ENCODE measurements at regions not wholly inside any gene's neighbourhood (a gene's known extent, or its start where the extent isn't known, plus 50 kb on each side); places are given as distances from the start of the nearest gene placed in this dataset.
"Not testable (repeated sequence)": the region's sequence is repeated elsewhere in the genome, so short reads cannot be mapped to it uniquely, and the experiment has no call there.

DNA sequence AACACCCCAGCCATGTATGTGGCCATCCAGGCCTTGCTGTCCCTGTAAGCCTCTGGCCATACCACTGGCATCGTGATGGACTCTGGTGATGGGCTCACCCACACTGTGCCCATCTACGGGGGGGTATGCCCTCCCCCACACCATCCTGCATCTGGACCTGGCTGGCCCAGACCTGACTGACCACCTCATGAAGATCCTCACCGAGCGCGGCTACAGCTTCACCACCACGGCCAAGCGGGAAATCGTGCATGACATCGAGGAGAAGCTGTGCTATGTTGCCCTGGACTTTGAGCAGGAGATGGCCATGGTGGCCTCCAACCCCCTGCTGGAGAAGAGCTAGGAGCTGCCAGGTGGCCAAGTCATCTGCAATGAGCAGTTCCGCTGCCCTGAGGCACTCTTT, 80.4 kb upstream of the ZCCHC2 start:
- DNase-seq, result no peak

DNA sequence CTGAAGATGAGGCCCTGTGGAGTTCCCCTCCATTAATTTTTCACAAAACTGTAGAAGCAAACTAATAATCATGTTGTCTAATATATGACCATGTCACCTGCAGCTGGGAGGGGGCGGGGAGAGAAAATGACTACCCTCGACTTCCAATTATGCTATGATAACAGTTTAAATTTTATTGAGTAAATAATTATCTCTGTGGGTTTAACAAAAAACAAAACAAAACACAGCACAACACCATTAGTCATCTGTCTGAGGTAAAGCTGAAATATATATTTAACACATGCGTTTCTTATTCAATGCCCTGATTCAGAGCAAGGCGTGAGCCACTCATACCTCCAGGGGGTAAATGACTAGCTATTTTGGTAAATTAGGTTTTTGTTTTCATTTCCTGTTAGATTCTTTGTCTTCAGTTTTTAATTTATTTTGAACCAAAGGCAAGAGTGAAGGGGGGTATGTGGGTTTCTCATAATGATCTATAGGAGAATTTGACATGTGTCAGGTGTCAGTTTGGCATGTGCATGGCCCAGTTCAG, 77.4 kb upstream of the ZCCHC2 start:
- no peak for DNase-seq

DNA sequence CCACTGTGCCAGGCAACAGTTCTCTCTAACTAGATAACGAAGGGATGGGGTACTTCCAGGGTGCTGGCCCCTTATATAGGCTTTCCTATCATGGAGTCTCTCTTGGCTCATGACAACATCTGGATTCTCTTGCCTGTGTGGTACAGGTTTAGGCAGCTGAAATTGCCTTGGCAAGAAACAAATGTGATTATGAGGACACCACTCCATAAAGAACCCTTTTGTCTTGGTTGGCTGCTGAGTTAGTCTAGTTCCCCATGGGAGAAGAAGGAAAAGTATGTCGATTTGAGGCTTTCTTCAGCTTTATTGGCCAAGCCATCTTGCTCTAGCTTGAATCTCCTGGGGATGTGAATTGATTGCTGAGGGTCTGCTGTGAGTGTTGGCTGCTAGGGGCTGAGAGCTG, 76.3 kb upstream of the ZCCHC2 start:
- DNase-seq, result no peak

DNA sequence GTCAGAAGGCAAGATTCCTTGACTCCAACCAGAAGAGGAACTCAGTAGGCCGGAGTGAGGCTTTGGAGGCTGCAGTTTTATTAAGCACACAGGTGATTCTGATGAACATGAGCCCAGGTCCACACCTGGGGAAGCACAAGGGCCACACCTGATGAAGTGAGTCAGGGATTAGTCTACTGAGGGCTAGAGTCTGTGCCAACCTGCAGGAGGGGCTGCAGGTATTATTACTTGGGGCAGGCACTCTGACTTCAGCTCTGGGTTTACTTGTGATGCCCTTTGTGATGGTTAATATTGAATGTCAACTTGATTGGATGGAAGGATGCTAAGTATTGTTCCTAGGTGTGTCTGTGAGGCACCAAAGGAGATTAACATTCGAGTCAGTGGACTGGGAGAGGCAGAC, 75.2 kb upstream of the ZCCHC2 start:
- no peak for DNase-seq

DNA sequence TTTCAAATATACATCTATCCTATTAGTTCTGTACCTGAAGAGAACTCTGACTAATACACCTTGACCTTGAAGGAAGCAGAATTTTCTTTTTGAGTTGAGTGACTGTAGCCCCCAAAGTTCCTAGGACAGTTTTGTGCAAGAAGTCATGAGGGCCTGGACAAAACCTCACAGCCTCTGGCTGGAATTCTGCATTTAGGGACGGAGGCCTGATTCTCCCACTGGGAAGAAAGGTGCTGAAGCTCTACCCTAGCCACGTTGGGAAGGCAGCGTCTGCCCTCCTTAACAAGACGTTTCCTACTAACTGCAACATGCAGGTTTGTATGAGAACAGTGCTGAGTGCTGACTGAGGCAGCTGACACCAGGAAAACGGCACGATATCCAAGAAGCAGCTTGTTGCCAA, 74.4 kb upstream of the ZCCHC2 start:
- no peak for DNase-seq

DNA sequence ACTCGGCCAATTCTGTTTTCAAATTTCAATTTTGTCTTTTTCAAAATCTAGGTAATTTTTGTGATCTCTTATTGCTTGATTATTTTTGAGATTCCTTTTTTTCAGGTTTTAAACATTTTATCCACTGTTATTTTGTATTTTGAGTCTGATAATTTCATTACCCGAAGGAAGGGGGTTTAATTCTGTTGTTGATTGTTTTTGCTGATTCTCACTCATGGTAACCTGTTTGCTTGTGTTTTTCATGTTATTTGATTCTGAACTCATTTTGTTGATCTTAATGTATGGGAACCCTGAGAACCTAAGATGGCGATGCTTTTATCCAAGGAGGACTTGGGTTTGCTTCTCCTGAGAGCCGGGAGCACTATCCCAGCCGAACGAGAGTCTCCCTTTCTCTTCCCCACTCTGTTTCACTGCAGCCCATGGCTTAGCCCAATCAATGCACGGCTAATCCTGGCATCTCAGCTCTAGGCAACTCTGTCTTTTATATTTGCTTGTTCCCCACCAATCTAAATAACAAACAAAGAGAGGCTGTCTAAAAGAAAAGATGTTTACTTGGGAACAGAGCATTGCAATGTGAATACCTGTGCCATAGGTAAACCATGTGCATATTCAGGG, 73.2 kb upstream of the ZCCHC2 start:
- no peak for DNase-seq

DNA sequence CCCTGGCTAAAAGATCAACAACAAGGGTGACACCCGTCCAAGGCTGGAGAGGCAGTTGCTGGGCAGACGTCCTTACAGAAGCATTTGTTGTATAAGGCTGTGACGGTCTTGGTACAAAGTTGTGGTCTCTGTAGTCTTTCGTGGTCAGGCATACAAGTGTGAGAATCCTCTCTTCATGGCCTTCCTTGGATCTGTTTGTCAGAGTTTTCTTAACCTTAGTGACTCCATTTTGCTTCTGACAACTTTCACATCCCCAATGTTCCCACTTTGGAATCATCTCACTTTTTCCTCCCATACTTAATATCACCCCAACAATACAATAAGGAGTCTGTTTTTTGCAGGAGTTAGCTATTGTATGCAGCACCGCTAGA, 72.7 kb upstream of the ZCCHC2 start:
- no peak for DNase-seq

DNA sequence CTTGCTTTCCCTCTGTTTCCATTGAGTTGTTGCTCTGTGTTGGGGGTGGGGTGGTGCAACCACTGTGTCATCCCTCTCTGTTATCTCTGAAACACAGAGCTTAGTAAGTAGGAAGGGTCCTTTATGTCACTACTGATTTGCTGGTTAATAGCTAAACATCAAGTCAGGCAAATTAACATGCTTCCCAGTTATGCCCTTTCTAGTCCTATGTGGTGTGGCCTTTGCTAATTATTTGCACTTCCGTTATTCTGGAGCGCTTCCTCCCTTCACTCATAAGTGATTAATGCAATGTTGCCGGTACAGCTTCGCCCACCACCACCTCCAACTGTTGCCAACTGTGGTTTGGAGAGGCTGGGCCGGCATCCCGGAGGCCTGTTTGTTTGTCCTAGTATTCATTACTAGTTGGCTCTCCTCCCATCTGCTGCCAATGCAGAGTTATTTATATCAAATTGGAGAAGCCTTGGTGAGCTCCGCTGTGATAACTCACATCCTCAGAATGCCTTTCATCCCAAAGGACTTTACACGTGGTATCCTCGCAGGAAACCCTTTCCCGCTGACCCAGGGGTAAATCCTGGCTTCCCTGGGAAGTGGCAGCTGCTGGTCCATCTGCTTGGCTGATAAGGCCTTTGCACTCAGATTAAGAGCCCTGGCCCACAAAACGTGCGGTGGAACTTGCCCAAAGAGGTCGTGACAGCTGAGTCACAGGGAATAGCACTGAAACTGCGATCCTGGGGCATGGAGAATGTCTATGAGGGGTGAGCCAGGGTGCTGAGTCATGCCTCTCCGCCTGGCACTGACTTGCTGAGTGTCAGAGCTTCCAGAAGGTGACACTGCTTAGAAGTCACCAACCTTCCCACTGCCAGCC, 72.0 kb upstream of the ZCCHC2 start:
- peak; percentile 56 for DNase-seq

DNA sequence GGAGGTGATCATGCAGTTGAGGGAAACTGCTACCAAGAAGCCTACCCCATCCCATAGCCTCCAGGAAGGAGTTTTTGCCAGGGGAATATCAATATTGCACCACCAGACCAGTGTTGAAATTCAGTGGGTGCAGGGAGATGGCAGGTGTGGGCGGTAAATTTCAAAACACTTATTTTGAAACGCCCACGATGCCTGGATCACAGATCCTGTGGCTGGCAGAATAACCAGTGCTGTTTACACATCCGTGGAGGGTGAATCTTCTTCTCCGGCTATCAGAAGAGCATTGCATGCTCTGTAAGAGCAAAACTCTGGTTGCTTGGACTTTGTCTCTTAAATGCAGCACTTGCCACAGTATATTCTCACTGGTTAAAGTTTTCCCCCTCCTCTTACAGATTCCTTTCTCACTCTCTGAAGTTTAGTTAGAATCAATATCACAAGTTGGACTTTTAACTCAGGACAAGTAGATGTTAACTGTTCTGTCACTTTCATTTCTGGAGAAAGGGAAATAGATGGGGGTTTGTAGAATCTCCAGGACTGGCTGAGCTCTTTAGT, 70.5 kb upstream of the ZCCHC2 start:
- DNase-seq, result no peak

DNA sequence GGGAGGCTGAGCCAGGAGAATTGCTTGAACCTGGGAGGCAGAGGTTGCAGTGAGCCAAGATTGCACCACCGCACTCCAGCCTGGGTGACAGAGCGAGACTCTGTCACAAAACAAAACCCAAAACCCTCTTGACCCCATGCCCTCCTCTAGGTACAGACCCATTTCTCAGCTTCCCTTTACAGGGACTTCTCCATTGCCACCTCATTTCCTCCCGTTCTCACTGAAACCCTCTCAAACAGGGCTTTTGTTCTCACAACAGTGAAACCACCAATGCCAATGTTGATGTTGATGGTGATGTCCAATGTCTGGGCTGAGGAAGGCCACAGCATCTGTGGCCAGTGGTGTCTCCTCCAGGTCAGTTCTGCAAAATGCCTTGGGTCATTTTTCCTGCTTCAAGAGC, 69.0 kb upstream of the ZCCHC2 start:
- no peak for DNase-seq

DNA sequence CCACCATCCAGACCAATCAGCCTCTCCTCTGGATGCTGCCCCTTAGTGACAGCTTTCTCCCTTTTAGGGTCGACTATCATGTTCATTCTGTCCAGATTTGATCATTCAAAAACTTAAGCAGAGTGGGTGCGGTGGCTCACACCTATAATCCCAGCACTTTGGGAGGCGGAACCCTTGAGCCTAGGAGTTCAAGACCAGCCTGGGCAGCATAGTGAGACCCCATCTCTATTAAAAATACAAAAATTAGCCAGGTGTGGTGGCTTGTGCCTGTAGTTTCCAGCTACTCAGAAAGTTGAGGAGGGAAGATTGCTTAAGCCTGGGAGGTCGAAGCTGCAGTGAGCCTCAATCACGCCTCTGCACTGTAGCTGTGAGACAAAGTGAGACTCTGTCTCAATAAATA, 68.3 kb upstream of the ZCCHC2 start:
- DNase-seq, result no peak

DNA sequence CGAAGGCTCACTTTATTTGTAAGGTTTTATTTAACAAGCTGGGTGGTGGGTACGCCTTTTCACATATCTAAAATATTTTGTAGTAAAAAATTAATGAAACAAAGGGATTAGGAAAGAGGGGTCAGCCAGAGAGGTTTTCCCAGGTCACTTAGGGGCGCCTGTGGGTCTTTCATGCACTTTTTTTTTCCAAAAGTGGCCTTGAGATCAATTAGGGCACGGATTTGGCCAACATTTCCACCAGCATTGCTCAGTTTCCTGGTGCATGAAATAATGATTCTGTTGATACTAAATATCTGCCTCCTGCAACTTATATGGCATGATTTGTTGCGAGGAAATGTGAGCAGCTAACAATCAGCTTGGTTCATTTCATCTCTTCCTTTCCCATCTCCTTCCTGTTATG, 67.6 kb upstream of the ZCCHC2 start:
- DNase-seq, result no peak

DNA sequence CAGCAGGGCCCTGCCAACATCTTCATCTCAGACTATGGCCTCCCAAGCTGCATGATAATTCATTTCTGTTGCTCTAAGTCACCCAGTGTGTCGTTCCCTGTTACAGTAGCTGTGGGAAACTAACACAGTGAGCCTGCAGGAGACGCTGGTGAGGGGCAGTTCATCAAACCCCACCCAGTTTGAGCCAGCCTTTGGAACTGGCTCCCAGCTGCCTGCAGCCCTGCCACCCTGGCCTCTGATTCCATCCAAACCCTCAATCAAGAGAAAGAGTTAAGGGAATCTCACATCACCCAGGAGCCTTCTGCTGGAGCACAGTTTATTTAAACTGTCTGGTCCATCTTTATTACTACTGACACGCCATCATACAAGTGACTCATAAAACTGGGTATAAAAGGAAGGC, 64.9 kb upstream of the ZCCHC2 start:
- no peak for DNase-seq

DNA sequence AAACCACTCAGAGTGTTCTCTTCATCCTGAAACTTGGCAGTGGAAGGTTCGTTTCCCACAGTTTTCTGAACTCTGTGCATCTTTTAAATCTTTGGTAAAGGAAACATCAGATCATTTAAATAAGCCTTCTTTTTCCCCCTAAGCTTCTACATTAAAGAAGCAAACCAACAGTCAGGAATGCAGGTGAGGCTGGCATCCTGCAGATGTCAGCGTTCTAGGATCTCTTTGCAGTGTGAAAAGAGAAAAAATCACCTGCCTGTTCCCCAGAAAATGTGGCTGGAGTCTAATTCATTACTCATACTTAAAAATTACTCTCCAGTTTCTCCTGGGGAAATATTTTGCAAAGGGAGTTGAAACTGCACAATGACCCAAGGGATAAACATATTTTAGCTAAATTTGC, 64.5 kb upstream of the ZCCHC2 start:
- no peak for DNase-seq

DNA sequence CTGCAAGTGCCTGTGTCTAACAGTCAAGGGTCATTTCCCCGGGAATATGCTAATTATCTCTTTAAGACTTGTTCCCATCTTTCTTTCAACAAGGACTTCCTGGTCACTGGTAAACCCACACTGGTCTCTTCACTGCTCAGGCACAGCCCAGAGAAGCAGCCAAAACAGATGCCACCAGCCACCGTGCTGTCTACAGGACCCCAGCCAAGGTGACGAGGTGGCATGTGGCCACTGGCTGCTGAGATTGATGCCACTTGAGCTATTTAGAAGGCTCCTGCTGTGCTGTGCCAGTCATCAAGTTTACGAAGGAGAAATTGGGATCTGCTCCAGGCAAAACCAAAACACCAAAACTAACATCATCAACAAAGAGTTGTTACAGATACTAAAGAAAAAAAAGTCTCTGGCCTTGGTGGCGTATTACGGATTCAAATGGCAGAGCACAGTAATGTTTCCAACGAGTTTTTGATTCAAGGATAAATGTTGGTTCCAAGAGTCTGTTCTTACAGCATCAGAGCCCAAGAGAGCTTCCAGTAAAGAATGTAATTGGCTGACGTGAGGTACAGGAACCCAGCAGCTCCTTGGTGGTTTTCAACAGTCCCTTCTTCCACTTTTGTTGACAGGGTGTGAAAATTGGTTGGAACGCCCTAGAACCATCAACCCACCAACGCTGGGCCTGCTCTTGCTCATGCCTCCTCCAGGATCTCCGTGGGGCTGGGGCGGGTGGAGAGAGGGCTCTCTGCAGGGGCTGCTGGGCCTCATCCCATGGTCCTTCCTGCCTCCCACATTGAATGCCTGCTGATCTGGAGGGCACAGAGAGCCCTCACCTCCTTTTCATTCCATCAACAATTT, 63.7 kb upstream of the ZCCHC2 start:
- DNase-seq, result no peak

DNA sequence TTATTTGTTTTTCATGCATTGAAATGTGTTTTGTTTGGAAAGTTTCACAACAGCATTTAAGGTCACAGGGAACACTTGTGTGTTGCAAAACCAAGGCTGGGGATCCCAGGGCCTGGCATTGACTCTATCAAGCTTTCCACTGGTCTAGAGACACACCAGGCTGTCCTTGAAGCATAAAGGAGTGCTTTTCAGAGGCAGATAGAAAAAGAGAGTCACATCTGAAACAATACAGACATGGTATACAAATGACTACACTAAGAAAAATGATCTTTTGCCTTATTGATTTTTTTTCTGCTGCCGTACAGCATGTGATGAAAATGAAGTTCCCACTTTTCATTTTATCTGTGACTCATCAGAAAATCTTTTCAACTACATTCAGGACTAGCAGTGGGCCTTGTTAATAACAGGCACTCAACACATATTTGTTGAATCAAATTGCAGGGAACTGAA, 61.9 kb upstream of the ZCCHC2 start:
- DNase-seq, result no peak

DNA sequence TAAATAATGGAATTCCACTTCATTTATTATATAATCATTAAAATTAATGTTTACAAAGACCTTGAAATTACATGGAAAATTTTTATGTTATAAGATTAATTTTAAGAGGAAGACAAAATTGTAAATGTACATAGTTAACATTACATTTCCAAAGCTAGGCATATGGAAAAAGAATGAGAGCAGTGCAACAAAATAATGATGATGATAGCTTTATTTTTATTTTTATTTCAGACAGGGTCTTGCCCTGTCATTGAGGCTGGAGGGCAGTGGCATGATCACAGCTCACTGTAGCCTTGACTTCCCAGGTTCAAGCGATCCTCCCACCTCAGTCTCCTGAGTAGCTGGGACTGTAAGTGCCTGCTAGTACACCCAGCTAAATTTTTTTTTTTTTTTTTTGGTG, 61.2 kb upstream of the ZCCHC2 start:
- DNase-seq, result no peak

DNA sequence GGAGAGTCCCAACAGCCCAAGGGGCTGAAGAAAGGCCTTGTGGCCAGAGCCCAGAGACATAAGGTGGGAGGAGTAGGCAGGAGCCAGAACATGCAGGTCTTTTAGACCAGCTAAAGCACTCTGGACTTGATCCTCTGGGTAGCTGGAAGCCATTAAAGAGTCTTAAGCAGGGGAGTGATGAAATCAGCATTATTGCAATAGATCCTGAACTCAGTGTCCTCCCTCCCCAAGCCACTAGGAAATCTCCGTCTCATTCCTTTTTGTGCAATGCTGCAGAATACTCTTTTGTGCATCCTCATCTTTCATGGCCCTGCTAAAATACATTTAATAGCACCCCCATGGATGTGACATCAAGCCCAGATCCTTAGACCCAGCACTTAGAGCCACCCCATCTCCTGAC, 58.6 kb upstream of the ZCCHC2 start:
- DNase-seq, result no peak

DNA sequence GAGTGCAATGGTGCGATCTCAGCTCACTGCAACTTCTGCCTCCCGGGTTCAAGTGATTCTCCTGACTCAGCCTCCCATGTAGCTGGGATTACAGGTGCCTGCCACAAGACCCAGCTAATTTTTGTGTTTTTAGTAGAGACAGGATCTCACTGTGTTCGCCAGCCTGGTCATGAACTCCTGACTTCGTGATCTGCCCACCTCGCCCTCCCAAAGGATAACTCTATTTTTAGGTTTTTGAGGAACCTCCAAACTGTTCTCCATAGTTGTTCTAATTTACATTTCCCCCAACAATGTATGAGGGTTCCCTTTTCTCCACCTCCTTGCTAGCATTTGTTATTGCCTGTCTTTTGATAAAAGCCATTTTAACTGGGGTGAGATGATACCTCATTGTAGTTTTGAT, 53.7 kb upstream of the ZCCHC2 start:
- DNase-seq, result not testable (repeated sequence)
